ENCODE measurements at regions not wholly inside any gene's neighbourhood (a gene's known extent, or its start where the extent isn't known, plus 50 kb on each side); places are given as distances from the start of the nearest gene placed in this dataset.

GRCh38 chr20:53840532-53840931, 229.9 kb downstream of the BCAS1 start:
- TF ChIP-seq EP300 (IDR thresholded peaks at IDR 0.05) (no peak), POLR2A (IDR thresholded peaks at IDR 0.05; ENCODE audit: low read depth) (no peak), POLR2AphosphoS5 (IDR thresholded peaks at IDR 0.05) (no peak)
- TF ChIP-seq, protein P1, sequence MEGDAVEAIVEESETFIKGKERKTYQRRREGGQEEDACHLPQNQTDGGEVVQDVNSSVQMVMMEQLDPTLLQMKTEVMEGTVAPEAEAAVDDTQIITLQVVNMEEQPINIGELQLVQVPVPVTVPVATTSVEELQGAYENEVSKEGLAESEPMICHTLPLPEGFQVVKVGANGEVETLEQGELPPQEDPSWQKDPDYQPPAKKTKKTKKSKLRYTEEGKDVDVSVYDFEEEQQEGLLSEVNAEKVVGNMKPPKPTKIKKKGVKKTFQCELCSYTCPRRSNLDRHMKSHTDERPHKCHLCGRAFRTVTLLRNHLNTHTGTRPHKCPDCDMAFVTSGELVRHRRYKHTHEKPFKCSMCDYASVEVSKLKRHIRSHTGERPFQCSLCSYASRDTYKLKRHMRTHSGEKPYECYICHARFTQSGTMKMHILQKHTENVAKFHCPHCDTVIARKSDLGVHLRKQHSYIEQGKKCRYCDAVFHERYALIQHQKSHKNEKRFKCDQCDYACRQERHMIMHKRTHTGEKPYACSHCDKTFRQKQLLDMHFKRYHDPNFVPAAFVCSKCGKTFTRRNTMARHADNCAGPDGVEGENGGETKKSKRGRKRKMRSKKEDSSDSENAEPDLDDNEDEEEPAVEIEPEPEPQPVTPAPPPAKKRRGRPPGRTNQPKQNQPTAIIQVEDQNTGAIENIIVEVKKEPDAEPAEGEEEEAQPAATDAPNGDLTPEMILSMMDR (IDR thresholded peaks at IDR 0.05), result no peak
